ENCODE measurements at regions not wholly inside any gene's neighbourhood (a gene's known extent, or its start where the extent isn't known, plus 50 kb on each side); places are given as distances from the start of the nearest gene placed in this dataset.

- TF ChIP-seq HCFC1 (IDR thresholded peaks at IDR 0.05; ENCODE audit: low read depth, low read length) (no peak), ELF4 (CRISPR knock-in tag; IDR thresholded peaks at IDR 0.05) (no peak), HOMEZ (CRISPR knock-in tag; IDR thresholded peaks at IDR 0.05) (no peak), ILF3 (IDR thresholded peaks at IDR 0.05; ENCODE audit: borderline replicate concordance) (no peak), ZNF24 (IDR thresholded peaks at IDR 0.05) (no peak), IRF9 (tag; IDR thresholded peaks at IDR 0.05) (no peak), ATF3 (IDR thresholded peaks at IDR 0.05) (no peak), ATF3 (CRISPR knock-in tag; conservative IDR thresholded peaks at IDR 0.05) (no peak), CREBBP (IDR thresholded peaks at IDR 0.05; ENCODE audit: low read depth, low read length) (no peak), ZNF589 (CRISPR knock-in tag; IDR thresholded peaks at IDR 0.05; ENCODE audit: low read depth) (no peak), ZBTB5 (IDR thresholded peaks at IDR 0.05) (no peak)
- Histone ChIP-seq H3K9me3 (replicated peaks; ENCODE audit: control insufficient read depth, insufficient read depth, low read depth, low read length) (peaks cover 2% of the 10 kb centered on the region; the same call in 1 of the 2 replicates), H3K79me2 (ENCODE audit: control insufficient read depth, insufficient read depth, low read length) (no peaks in the 10 kb centered on the region), H3K27me3 (ENCODE audit: control insufficient read depth in 2 of 2, insufficient read depth in 2 of 2, low read length in 2 of 2) (no peaks in the 10 kb centered on the region), H3K27ac (ENCODE audit: extremely low read depth, low read depth, low read length) (no peak overlapping the region), H3K36me3 (ENCODE audit: control insufficient read depth, insufficient read depth, low read length) (no peaks in the 10 kb centered on the region), H2AFZ (ENCODE audit: low read depth, low read length) (no peak overlapping the region), H3K4me3 (no peak overlapping the region), H4K20me1 (replicated peaks; ENCODE audit: control insufficient read depth, insufficient read depth, low read length) (no peaks in the 10 kb centered on the region), H3K4me2 (ENCODE audit: insufficient read depth, low read length) (no peak overlapping the region), H3K9ac (ENCODE audit: insufficient read depth in 1 of 2, low read depth in 2 of 2, low read length in 2 of 2) (no peak overlapping the region), H3K9me1 (ENCODE audit: control insufficient read depth, insufficient read depth, low read length) (no peaks in the 10 kb centered on the region), H3K4me1 (replicated peaks in 1 of 2; ENCODE audit: control insufficient read depth in 2 of 2, insufficient read depth in 2 of 2, low read length in 2 of 2) (peaks cover 0 to 5% of the 10 kb centered on the region in 2 experiments; a peak in 3 of 5 replicates)
- ATAC-seq (no peak), DNase-seq (ENCODE audit: extremely low read depth in 1 of 4, low spot score in 3 of 4) (no peak), FAIRE-seq (no peak)
- 7% methylated on average over 4 of the region's 4 CpGs for WGBS (ENCODE audit: insufficient coverage, low coverage, missing lambda C conversion rate)
- intact Hi-C loops (cut with micrococcal nuclease) (no loop called here), in situ Hi-C loops (cut with MboI) (no loop called here)
- BruUV-seq (replicated peaks), result no TSS peak
- ChIA-PET CTCF (ENCODE audit: low intra/inter-chr PET ratio) (no interaction called here), POLR2A (no interaction called here)
These were observed 565.0 kb downstream of the BCOR start for GRCh38 chrX:39532761-39533160.
